Spleen (tissue), 11 donors: ENCODE measurements at regions not wholly inside any gene's neighbourhood (a gene's known extent, or its start where the extent isn't known, plus 50 kb on each side); places are given as distances from the start of the nearest gene placed in this dataset.
"Not testable (repeated sequence)": the region's sequence is repeated elsewhere in the genome, so short reads cannot be mapped to it uniquely, and the experiment has no call there.

Experiments
- DNase-seq: peaks from one replicate; pipeline ENCODE4 v3.0.0-alpha.2; 2020
- H3K27ac ChIP-seq, 8 donors: fragments of 200-600 bp; sonication (generic) in 7 of 8; 1 replicate in 4 of 8; 2 replicates in 4 of 8; pipeline versions ENCODE4 v1.5.0 to v1.8.0; 2016 to 2021; ENCODE audit warnings: inconsistent platforms in 4 of 8, mild to moderate bottlenecking in 4 of 8, moderate library complexity in 1 of 8
- H3K27me3 ChIP-seq, 7 donors: fragments of 200-600 bp; sonication (generic) in 6 of 7; replicated peaks in 1 of 7; 1 replicate in 4 of 7; 2 replicates in 3 of 7; pipeline versions ENCODE4 v1.5.0 to v1.8.0; 2016 to 2021; ENCODE audit warnings: inconsistent platforms in 3 of 7, mild to moderate bottlenecking in 1 of 7
- H3K36me3 ChIP-seq, 6 donors: fragments of 200-600 bp; sonication (generic) in 5 of 6; 1 replicate in 4 of 6; 2 replicates in 2 of 6; pipeline versions ENCODE4 v1.5.0 to v1.8.0; 2016 to 2021; ENCODE audit warnings: inconsistent platforms in 2 of 6
- H3K4me1 ChIP-seq, 6 donors: fragments of 200-600 bp; sonication (generic) in 5 of 6; 1 replicate in 3 of 6; 2 replicates in 3 of 6; pipeline versions ENCODE4 v1.5.0 to v1.8.0; 2016 to 2021; ENCODE audit warnings: inconsistent platforms in 3 of 6
- H3K4me3 ChIP-seq, 8 donors: fragments of 200-600 bp; sonication (generic) in 7 of 8; 1 replicate in 4 of 8; 2 replicates in 4 of 8; pipeline versions ENCODE4 v1.5.0 to v1.8.0; 2016 to 2021; ENCODE audit warnings: inconsistent platforms in 4 of 8, mild to moderate bottlenecking in 4 of 8, moderate library complexity in 2 of 8
- H3K9me3 ChIP-seq, 8 donors: fragments of 200-600 bp; sonication (generic) in 7 of 8; 1 replicate in 4 of 8; 2 replicates in 4 of 8; pipeline versions ENCODE4 v1.5.0 to v1.8.0; 2016 to 2021; ENCODE audit warnings: inconsistent platforms in 4 of 8
- POLR2A ChIP-seq, 3 donors: fragments of 450-650 bp; IDR thresholded peaks; one replicate each; pipeline ENCODE4 v1.5.1; 2017; ENCODE audit warnings: antibody characterized with exemption in 3 of 3, mild to moderate bottlenecking in 1 of 3
- POLR2AphosphoS5 ChIP-seq, 3 donors: sonication (generic); formaldehyde crosslinking; IDR thresholded peaks; one replicate each; pipeline ENCODE4 v1.5.1; 2017; ENCODE audit warnings: antibody characterized with exemption in 3 of 3
- WGBS, 5 donors: extraction: QIAGEN DNeasy Blood & Tissue Kit in 3 of 5; methylation state at CpG; one replicate each; pipeline versions ENCODE4 v1.1.5 to v1.1.7; 2013 to 2018; 5-methylcytosine and 5-hydroxymethylcytosine counted together
- intact Hi-C: fragments of 100-400 bp; cut with DNase I; formaldehyde crosslinking; loops from one replicate; pipeline ENCODE4 v1.15.0; 2023; ENCODE audit warnings: low total_unique reads
- TF ChIP-seq, protein P1 (sequence below), 11 experiments: fragments of 200-600 bp in 7 of 11; fragments of 450-650 bp in 4 of 11; sonication (generic) in 4 of 11; IDR thresholded peaks in 8 of 11; conservative IDR thresholded peaks in 3 of 11; 1 replicate in 7 of 11; 2 replicates in 4 of 11; pipeline versions ENCODE4 v1.4.0 to v1.8.0; 2016 to 2021; ENCODE audit warnings: antibody characterized with exemption in 11 of 11, inconsistent platforms in 4 of 11, mild to moderate bottlenecking in 1 of 11
- donor health status: healthy with polysubstance abuse.
- donor health status: DM: no; HTN: no; CAD: no; lungs with moderate emphysema.
- donor health status: DM: no; HTN: no; CAD: no.
- donor health status: Bipolar disorder and iron deficiency.
- donor health status: healthy.
- donor health status: DM: no; HTN: no; CAD: no.
- donor health status: DM: yes; HTN: yes; CAD: no.

GRCh38 chr7:24108906-24109376, 175.0 kb upstream of the NPY start:
- no peaks in the 10 kb centered on the region for H3K9me3 ChIP-seq
- H3K36me3 ChIP-seq = no peaks in the 10 kb centered on the region
- H3K4me3 ChIP-seq = no peak overlapping the region
- no peak for DNase-seq
- TF ChIP-seq, protein P1, sequence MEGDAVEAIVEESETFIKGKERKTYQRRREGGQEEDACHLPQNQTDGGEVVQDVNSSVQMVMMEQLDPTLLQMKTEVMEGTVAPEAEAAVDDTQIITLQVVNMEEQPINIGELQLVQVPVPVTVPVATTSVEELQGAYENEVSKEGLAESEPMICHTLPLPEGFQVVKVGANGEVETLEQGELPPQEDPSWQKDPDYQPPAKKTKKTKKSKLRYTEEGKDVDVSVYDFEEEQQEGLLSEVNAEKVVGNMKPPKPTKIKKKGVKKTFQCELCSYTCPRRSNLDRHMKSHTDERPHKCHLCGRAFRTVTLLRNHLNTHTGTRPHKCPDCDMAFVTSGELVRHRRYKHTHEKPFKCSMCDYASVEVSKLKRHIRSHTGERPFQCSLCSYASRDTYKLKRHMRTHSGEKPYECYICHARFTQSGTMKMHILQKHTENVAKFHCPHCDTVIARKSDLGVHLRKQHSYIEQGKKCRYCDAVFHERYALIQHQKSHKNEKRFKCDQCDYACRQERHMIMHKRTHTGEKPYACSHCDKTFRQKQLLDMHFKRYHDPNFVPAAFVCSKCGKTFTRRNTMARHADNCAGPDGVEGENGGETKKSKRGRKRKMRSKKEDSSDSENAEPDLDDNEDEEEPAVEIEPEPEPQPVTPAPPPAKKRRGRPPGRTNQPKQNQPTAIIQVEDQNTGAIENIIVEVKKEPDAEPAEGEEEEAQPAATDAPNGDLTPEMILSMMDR (IDR thresholded peaks at IDR 0.05 in 8 of 11, conservative IDR thresholded peaks at IDR 0.05 in 3 of 11) = no peak
- no peak for TF ChIP-seq POLR2AphosphoS5 (IDR thresholded peaks at IDR 0.05)
- no peak for TF ChIP-seq POLR2A (IDR thresholded peaks at IDR 0.05)
- no peaks in the 10 kb centered on the region for H3K27me3 ChIP-seq
- H3K27ac ChIP-seq = no peak overlapping the region
- H3K4me1 ChIP-seq = no peaks in the 10 kb centered on the region
- intact Hi-C loops = no loop called here
- 55 to 76% (median 63%) methylated on average over 1 of the region's 1 CpG for WGBS, 5 donors

DNA sequence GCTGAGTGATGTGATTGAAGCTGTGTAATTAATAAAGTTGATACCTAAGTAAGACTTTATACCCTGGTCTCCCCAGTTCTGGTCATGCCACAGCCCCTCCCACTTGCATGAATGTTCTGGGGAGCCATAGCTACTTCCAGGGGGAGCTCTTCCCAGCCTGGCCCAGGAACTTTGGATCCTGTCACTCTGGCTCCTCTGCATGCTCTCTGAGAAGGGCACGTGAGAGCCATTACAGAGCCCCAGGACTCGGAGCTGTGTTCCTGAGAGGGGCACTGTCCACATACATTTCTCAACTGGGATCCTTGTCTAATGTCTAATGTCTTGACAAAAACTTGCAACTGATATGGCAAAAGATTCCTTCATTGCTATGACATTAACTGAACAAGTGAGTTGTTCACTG, 173.9 kb upstream of the NPY start:
- DNase-seq = no peak
- intact Hi-C loops = no loop called here
- no peaks in the 10 kb centered on the region for H3K27me3 ChIP-seq

GRCh38 chr7:24113506-24113905, 170.5 kb upstream of the NPY start:
- Histone ChIP-seq H3K9me3 (no peaks in the 10 kb centered on the region), H3K4me1 (no peaks in the 10 kb centered on the region), H3K27ac (no peak overlapping the region), H3K4me3 (no peak overlapping the region), H3K27me3 (peaks cover 0 to 8% (median 0%) of the 10 kb centered on the region in 7 donors), H3K36me3 (no peaks in the 10 kb centered on the region)
- no peak for DNase-seq
- 88 to 95% (median 93%) methylated on average over 7 of the region's 7 CpGs for WGBS, 5 donors
- TF ChIP-seq POLR2AphosphoS5 (IDR thresholded peaks at IDR 0.05) = no peak
- no peak for TF ChIP-seq POLR2A (IDR thresholded peaks at IDR 0.05)
- TF ChIP-seq, protein P1 (IDR thresholded peaks at IDR 0.05 in 8 of 11, conservative IDR thresholded peaks at IDR 0.05 in 3 of 11) = no peak
- intact Hi-C loops = no loop called here

More for the DNA sequence above, 173.9 kb upstream of the NPY start:
- Histone ChIP-seq H3K9me3 (no peaks in the 10 kb centered on the region), H3K27ac (no peak overlapping the region), H3K36me3 (no peaks in the 10 kb centered on the region), H3K4me3 (no peak overlapping the region), H3K4me1 (no peaks in the 10 kb centered on the region)
- WGBS, 5 donors = 70 to 87% (median 83%) methylated on average over 2 of the region's 2 CpGs
- no peak for TF ChIP-seq POLR2A (IDR thresholded peaks at IDR 0.05)
- TF ChIP-seq POLR2AphosphoS5 (IDR thresholded peaks at IDR 0.05) = no peak
- TF ChIP-seq, protein P1 (IDR thresholded peaks at IDR 0.05 in 8 of 11, conservative IDR thresholded peaks at IDR 0.05 in 3 of 11) = no peak

DNA sequence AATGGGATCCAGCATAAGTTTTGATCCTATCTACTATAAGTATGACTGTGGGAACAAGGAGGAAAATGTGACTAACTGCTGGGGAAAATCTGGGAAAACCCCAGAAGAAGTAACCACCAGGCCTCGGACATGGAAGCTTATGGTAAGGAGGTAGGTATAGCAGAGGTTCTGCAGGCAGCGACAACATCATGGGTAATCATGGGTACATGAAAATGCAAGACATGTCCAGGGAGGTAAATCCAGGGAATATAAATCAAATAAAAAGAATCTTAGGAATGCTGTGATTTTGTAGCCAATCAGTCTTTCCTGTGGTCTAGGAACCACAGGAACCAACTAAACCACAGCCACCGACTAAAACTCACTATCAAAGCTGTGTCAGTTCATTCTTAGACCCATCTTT, 168.3 kb upstream of the NPY start:
- WGBS, 5 donors = 65 to 69% (median 65%) methylated on average over 3 of the region's 3 CpGs
- Histone ChIP-seq H3K36me3 (no peaks in the 10 kb centered on the region), H3K4me1 (no peaks in the 10 kb centered on the region), H3K4me3 (no peak overlapping the region), H3K9me3 (no peaks in the 10 kb centered on the region), H3K27me3 (peaks cover 0 to 9% (median 0%) of the 10 kb centered on the region in 7 donors), H3K27ac (no peak overlapping the region)
- TF ChIP-seq POLR2AphosphoS5 (IDR thresholded peaks at IDR 0.05) = no peak
- TF ChIP-seq, protein P1 (IDR thresholded peaks at IDR 0.05 in 8 of 11, conservative IDR thresholded peaks at IDR 0.05 in 3 of 11) = no peak
- intact Hi-C loops = no loop called here
- DNase-seq = no peak

DNA sequence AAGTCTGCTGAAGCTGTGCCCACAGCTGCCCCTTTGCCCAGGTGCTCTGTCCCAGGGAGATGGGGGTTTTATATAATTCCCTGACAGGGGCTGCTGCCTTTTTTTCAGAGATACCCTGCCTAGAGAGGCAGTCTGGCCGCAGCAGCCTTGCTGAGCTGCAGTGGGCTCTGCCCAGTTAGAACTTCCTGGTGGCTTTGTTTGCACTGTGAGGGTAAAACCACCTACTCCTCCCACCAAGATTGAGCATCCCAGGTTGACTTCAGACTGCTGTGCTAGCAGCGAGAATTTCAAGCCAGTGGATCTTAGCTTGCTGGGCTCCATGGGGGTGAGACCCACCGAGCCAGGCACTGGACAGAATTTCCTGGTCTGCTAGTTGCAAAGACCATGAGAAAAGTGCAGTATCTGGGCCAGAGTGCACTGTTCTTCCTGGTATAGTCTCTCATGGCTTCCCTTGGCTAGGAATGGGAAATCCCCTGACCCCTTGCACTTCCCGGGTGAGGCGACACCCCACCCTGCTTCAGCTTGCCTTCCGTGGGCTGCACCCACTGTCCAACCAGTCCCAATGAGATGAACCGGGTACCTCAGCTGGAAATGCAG, 166.0 kb upstream of the NPY start:
- DNase-seq, intact Hi-C loops, H3K27me3 ChIP-seq, H3K9me3 ChIP-seq, H3K4me1 ChIP-seq, H3K4me3 ChIP-seq, H3K27ac ChIP-seq, H3K36me3 ChIP-seq: not testable (repeated sequence)
- WGBS, 5 donors = 78 to 87% (median 80%) methylated on average over 6 to 7 of the region's 7 CpGs
